ENCODE measurements at regions not wholly inside any gene's neighbourhood (a gene's known extent, or its start where the extent isn't known, plus 50 kb on each side); places are given as distances from the start of the nearest gene placed in this dataset.

DNA sequence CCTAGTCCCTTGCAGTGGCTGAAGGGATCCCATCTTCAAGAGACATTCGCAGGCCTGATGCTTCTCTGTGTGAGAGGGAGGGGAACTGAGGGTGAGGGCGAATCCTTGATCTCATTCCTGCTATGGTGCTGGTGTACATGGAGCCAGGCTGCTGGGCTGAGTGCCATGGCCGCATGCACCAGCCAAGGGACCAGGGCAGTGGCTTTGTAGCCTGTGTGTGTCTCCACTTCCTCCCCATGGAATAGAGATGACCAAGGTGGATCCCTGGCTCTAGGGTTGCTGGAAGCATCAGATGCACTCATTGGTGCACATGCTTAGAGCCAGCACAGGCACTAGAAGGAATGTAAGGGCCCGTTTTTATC is 195.0 kb downstream of the FOXL1 start:
- TF ChIP-seq GATA2 (IDR thresholded peaks at IDR 0.05; ENCODE audit: low read depth, low read length) (no peak), GATA3 (IDR thresholded peaks at IDR 0.05; ENCODE audit: low read depth, low read length) (no peak)
